ENCODE measurements at regions not wholly inside any gene's neighbourhood (a gene's known extent, or its start where the extent isn't known, plus 50 kb on each side); places are given as distances from the start of the nearest gene placed in this dataset.

GRCh38 chr6:134590004-134590403 lies 272.1 kb upstream of the SGK1 start:
- TF ChIP-seq EP300 (IDR thresholded peaks at IDR 0.05) = no peak
- no peak for TF ChIP-seq POLR2A (IDR thresholded peaks at IDR 0.05)
- no peak for TF ChIP-seq POLR2AphosphoS5 (IDR thresholded peaks at IDR 0.05)
